Mesothelial cell of epicardium (in vitro differentiated cells): ENCODE measurements at regions not wholly inside any gene's neighbourhood (a gene's known extent, or its start where the extent isn't known, plus 50 kb on each side); places are given as distances from the start of the nearest gene placed in this dataset.
"Not testable (repeated sequence)": the region's sequence is repeated elsewhere in the genome, so short reads cannot be mapped to it uniquely, and the experiment has no call there.

Experiments
- DNase-seq, 2 experiments: peaks; one replicate each; pipeline ENCODE4 v3.0.0; 2021; ENCODE audit warnings: low spot score in 2 of 2; ENCODE audit not compliant: unreplicated experiment in 2 of 2
- H3K27ac Mint-ChIP-seq: 2 replicates; pipeline ENCODE4 v1.8.0; 2021; ENCODE audit warnings: mixed read lengths
- H3K27me3 Mint-ChIP-seq: 2 replicates; pipeline ENCODE4 v1.8.0; 2021; ENCODE audit warnings: low read depth, mixed read lengths
- H3K36me3 Mint-ChIP-seq: 2 replicates; pipeline ENCODE4 v1.8.0; 2021; ENCODE audit warnings: mixed read lengths
- H3K4me1 Mint-ChIP-seq: 2 replicates; pipeline ENCODE4 v1.8.0; 2021; ENCODE audit warnings: mixed read lengths
- H3K4me3 Mint-ChIP-seq: 2 replicates; pipeline ENCODE4 v1.8.0; 2021; ENCODE audit warnings: mild to moderate bottlenecking, moderate library complexity, mixed read lengths
- H3K9me3 Mint-ChIP-seq: 2 replicates; pipeline ENCODE4 v1.8.0; 2021; ENCODE audit warnings: mixed read lengths

DNA sequence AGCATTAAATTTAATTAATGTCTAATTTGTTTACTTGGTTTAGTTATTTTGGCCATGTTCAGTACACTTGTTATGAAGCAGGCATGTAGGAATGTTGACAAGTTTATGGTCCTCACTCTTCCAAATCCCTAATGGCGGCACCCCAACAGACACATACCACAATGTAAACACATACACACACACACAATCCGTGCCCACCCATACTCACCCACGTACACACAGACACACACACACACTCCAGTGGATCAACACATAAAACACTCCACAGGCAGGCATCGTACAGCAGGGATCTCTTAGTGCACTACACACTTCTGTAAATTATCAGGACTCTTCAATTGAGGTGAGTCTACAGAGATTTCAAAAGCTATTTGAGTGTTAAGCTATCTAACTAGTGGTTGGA is 767.5 kb downstream of the FOXD4L6 start:
- H3K27ac Mint-ChIP-seq, H3K36me3 Mint-ChIP-seq, H3K4me3 Mint-ChIP-seq, H3K9me3 Mint-ChIP-seq, H3K27me3 Mint-ChIP-seq, H3K4me1 Mint-ChIP-seq: not testable (repeated sequence)
- DNase-seq, result peak in 1 of 2 experiments; percentile 26

DNA sequence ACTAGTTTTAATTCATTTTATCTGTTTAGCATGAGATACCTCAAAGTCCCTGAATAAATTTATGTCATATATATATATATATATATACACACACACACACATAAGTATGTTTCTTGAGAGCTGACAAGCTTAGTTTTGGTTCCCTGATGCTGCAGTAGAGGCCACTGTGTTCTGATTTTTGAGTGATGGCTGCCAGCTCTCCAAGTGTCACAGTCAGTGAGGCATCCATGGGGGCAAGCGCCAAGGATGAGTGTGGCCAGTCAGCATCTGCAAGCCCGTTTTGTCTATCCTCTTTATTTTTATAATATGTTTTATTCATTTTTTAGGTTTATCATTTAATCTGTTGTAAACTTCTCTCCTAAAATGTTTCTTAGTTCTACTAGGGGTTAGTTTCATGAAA is 797.5 kb downstream of the FOXD4L6 start:
- H3K27me3 Mint-ChIP-seq, H3K36me3 Mint-ChIP-seq, H3K27ac Mint-ChIP-seq, H3K4me3 Mint-ChIP-seq, H3K9me3 Mint-ChIP-seq, DNase-seq, H3K4me1 Mint-ChIP-seq: not testable (repeated sequence)

DNA sequence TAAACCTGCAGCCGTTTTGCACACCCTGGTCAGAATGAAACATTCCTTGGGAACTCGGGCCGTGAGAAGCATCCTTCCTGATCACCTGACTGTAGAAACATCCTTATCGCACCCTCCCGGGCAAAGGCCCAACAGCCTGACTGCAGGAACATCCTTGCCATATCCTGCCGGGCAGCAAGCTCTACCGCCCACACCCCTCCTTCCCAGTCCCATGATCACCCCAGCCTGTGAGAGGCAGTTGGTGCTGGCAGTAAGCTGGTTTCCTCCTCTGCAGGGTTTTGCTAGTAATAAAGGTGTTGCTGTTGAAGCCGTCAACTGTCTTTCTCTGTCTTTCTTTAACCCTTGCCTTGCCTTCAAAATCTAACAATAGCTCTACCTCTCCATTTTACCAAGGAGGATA is 799.6 kb downstream of the FOXD4L6 start:
- not testable (repeated sequence) for H3K27ac Mint-ChIP-seq, H3K4me1 Mint-ChIP-seq, DNase-seq, H3K27me3 Mint-ChIP-seq, H3K9me3 Mint-ChIP-seq, H3K4me3 Mint-ChIP-seq, H3K36me3 Mint-ChIP-seq

DNA sequence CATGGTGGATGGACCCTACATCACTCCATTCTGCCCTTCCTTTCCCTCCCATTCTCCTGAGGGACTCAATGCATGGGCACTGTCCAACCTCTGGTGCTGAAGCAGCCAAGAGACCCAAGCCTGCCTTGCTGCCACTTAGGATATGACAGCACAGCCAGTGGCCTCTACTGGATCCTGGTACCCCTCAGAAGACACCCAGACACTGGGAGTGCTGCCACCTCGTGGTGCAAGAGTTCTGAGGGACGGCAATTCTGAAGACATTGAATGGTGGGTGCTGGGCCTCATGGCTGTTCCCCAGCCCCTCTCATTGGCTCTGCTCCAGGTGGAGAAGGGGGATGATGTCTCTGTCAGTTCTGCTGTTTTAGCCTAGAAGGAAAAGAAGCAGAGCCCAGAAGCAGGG is 802.3 kb downstream of the FOXD4L6 start:
- not testable (repeated sequence) for H3K4me3 Mint-ChIP-seq, H3K36me3 Mint-ChIP-seq, H3K4me1 Mint-ChIP-seq, H3K9me3 Mint-ChIP-seq, H3K27ac Mint-ChIP-seq, DNase-seq, H3K27me3 Mint-ChIP-seq

GRCh38 chr9:40322730-40323129 is 805.8 kb downstream of the FOXD4L6 start:
- H3K4me3 Mint-ChIP-seq, H3K36me3 Mint-ChIP-seq, H3K27me3 Mint-ChIP-seq, DNase-seq, H3K27ac Mint-ChIP-seq, H3K4me1 Mint-ChIP-seq, H3K9me3 Mint-ChIP-seq: not testable (repeated sequence)

- H3K4me1 Mint-ChIP-seq, H3K9me3 Mint-ChIP-seq, H3K4me3 Mint-ChIP-seq, H3K27me3 Mint-ChIP-seq, H3K36me3 Mint-ChIP-seq, DNase-seq, H3K27ac Mint-ChIP-seq: not testable (repeated sequence)
Observed at GRCh38 chr9:40321857-40322256, 806.6 kb downstream of the FOXD4L6 start.

DNA sequence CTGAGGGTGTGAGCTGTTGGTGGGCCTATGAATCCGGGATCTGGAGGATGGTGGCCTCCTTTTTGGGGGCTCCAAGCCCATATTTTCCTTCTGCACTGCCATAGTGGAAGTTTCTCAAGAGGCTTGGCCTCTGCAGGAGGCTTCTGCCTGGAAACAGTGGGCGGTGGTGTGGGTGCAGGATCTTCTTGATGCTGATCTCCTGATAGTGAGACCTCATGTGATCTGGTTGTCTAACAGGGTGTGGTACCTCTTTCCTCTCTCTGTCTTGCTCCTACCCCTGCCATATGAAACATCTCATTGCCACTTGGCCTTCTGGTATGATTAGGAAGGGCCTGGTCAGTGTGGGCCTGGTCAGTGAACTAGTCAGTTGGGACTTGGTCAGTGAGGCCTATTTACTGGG is 807.3 kb downstream of the FOXD4L6 start:
- not testable (repeated sequence) for H3K4me1 Mint-ChIP-seq, H3K9me3 Mint-ChIP-seq, H3K36me3 Mint-ChIP-seq, H3K4me3 Mint-ChIP-seq, H3K27ac Mint-ChIP-seq, H3K27me3 Mint-ChIP-seq, DNase-seq

GRCh38 chr9:40315215-40315614 is 813.3 kb downstream of the FOXD4L6 start:
- H3K27ac Mint-ChIP-seq, H3K4me3 Mint-ChIP-seq, H3K27me3 Mint-ChIP-seq, H3K36me3 Mint-ChIP-seq, DNase-seq, H3K9me3 Mint-ChIP-seq, H3K4me1 Mint-ChIP-seq: not testable (repeated sequence)

GRCh38 chr9:40289999-40290398 is 838.5 kb downstream of the FOXD4L6 start:
- H3K27ac Mint-ChIP-seq, H3K27me3 Mint-ChIP-seq, H3K9me3 Mint-ChIP-seq, H3K4me1 Mint-ChIP-seq, H3K36me3 Mint-ChIP-seq, H3K4me3 Mint-ChIP-seq: not testable (repeated sequence)
- DNase-seq, result peak in 1 of 2 experiments; percentile 31
